K562 (cell line): ENCODE measurements at regions not wholly inside any gene's neighbourhood (a gene's known extent, or its start where the extent isn't known, plus 50 kb on each side); places are given as distances from the start of the nearest gene placed in this dataset.

Source experiments
- ARNT ChIP-seq, 2 experiments: fragments of 450-650 bp; IDR thresholded peaks; 2 replicates each; pipeline ENCODE4 v1.6.1; 2016; ENCODE audit warnings: mild to moderate bottlenecking in 1 of 2
- BACH1 ChIP-seq: fragments of 200-800 bp; sonication (Bioruptor generic); IDR thresholded peaks from 2 replicates; pipeline ENCODE4 v1.6.1; 2016; ENCODE audit warnings: missing genetic modification characterization, missing compliant biosample characterization
- CCAR2 ChIP-seq: fragments of 200-400 bp; formaldehyde crosslinking; IDR thresholded peaks from 2 replicates; pipeline ENCODE4 v1.6.1; 2017; ENCODE audit warnings: mild to moderate bottlenecking, low read depth, low read length
- EHMT2 ChIP-seq: fragments of 450-650 bp; IDR thresholded peaks from 2 replicates; pipeline ENCODE4 v1.6.1; 2018; ENCODE audit warnings: antibody characterized with exemption
- MAFF ChIP-seq: IDR thresholded peaks from 2 replicates; pipeline ENCODE4 v1.6.1; 2012; ENCODE audit warnings: low read length, improper control_type of control experiment
- MAFG ChIP-seq: fragments of 450-650 bp; conservative IDR thresholded peaks from 2 replicates; pipeline ENCODE4 v1.6.1; 2016; ENCODE audit warnings: missing genetic modification characterization, missing compliant biosample characterization
- NFE2 ChIP-seq: IDR thresholded peaks from 2 replicates; pipeline ENCODE4 v1.6.1; 2014; ENCODE audit warnings: antibody characterized with exemption, low read depth
- NUFIP1 ChIP-seq: fragments of 450-650 bp; IDR thresholded peaks from 2 replicates; pipeline ENCODE4 v1.6.1; 2018; ENCODE audit not compliant: partially characterized antibody
- USF2 ChIP-seq: sonication (generic); formaldehyde crosslinking; IDR thresholded peaks from 2 replicates; pipeline ENCODE4 v1.5.0; 2020; ENCODE audit warnings: missing genetic modification reagents
- XRCC3 ChIP-seq: fragments of 450-650 bp; IDR thresholded peaks from 2 replicates; pipeline ENCODE4 v1.6.1; 2017; ENCODE audit warnings: mild to moderate bottlenecking, moderate library complexity
- ZBTB1 ChIP-seq: sonication (generic); formaldehyde crosslinking; IDR thresholded peaks from 2 replicates; pipeline ENCODE4 v1.8.1; 2023; ENCODE audit warnings: missing genetic modification reagents, low read depth, mild to moderate bottlenecking, borderline replicate concordance
- ZNF263 ChIP-seq: sonication (generic); formaldehyde crosslinking; IDR thresholded peaks from 2 replicates; pipeline ENCODE4 v1.8.0; 2022; ENCODE audit warnings: mild to moderate bottlenecking, missing genetic modification reagents, borderline replicate concordance
- ZNF431 ChIP-seq: sonication (generic); formaldehyde crosslinking; IDR thresholded peaks from 2 replicates; pipeline ENCODE4 v1.8.0; 2022; ENCODE audit warnings: mild to moderate bottlenecking, missing genetic modification reagents
- ZNF592 ChIP-seq: fragments of 450-650 bp; IDR thresholded peaks from 2 replicates; pipeline ENCODE4 v1.6.1; 2017; ENCODE audit warnings: antibody characterized with exemption, mild to moderate bottlenecking
- ZNF766 ChIP-seq: fragments of 200-800 bp; sonication (Bioruptor generic); conservative IDR thresholded peaks from 2 replicates; pipeline ENCODE4 v1.6.1; 2016; ENCODE audit warnings: missing genetic modification characterization, missing compliant biosample characterization
- TF ChIP-seq, protein P1 (sequence below): sonication (generic); formaldehyde crosslinking; IDR thresholded peaks from 2 replicates; pipeline ENCODE4 v1.8.0; 2023; ENCODE audit warnings: mild to moderate bottlenecking, missing genetic modification reagents
- TF ChIP-seq, protein P2 (sequence below): fragments of 250-450 bp; sonication (Bioruptor Pico); IDR thresholded peaks from 2 replicates; pipeline ENCODE4 v1.8.0; 2021; ENCODE audit warnings: moderate library complexity, mild to moderate bottlenecking, inconsistent platforms
- TF ChIP-seq, protein P3 (sequence below): sonication (generic); formaldehyde crosslinking; IDR thresholded peaks from 2 replicates; pipeline ENCODE4 v1.8.1; 2023; ENCODE audit warnings: mild to moderate bottlenecking, missing genetic modification reagents

DNA sequence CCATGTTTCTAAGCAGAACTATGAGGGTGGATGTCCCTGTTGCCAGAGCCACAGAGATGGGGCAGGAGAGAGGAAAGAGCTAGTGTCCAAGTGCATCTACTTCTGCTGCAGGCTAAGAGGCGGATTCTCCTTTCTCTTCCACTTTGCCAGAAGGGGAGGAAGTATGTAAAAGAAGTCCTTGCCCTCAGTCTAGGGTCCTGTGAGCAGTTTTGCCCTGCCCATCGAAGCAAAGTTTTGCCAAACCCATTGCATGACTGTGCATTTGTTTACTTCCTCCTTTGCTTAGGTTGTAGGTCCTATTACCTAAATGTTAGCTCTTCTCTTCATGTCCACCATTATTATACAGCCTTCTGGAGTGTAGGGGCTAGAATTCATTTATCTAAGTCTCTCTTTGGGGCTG is 106.2 kb upstream of the ARMC2 start (continued):
- TF ChIP-seq, protein P1, sequence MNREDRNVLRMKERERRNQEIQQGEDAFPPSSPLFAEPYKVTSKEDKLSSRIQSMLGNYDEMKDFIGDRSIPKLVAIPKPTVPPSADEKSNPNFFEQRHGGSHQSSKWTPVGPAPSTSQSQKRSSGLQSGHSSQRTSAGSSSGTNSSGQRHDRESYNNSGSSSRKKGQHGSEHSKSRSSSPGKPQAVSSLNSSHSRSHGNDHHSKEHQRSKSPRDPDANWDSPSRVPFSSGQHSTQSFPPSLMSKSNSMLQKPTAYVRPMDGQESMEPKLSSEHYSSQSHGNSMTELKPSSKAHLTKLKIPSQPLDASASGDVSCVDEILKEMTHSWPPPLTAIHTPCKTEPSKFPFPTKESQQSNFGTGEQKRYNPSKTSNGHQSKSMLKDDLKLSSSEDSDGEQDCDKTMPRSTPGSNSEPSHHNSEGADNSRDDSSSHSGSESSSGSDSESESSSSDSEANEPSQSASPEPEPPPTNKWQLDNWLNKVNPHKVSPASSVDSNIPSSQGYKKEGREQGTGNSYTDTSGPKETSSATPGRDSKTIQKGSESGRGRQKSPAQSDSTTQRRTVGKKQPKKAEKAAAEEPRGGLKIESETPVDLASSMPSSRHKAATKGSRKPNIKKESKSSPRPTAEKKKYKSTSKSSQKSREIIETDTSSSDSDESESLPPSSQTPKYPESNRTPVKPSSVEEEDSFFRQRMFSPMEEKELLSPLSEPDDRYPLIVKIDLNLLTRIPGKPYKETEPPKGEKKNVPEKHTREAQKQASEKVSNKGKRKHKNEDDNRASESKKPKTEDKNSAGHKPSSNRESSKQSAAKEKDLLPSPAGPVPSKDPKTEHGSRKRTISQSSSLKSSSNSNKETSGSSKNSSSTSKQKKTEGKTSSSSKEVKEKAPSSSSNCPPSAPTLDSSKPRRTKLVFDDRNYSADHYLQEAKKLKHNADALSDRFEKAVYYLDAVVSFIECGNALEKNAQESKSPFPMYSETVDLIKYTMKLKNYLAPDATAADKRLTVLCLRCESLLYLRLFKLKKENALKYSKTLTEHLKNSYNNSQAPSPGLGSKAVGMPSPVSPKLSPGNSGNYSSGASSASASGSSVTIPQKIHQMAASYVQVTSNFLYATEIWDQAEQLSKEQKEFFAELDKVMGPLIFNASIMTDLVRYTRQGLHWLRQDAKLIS (CRISPR knock-in tag), result no peak
- TF ChIP-seq MAFF, result peak; percentile 76
- TF ChIP-seq NFE2, result peak; percentile 90
- peak; percentile 60; the same call in 1 of the 2 replicates for TF ChIP-seq ZNF592
- peak; percentile 88 for TF ChIP-seq MAFG (tag)
- TF ChIP-seq ZNF263, result no peak
- TF ChIP-seq, protein P2, sequence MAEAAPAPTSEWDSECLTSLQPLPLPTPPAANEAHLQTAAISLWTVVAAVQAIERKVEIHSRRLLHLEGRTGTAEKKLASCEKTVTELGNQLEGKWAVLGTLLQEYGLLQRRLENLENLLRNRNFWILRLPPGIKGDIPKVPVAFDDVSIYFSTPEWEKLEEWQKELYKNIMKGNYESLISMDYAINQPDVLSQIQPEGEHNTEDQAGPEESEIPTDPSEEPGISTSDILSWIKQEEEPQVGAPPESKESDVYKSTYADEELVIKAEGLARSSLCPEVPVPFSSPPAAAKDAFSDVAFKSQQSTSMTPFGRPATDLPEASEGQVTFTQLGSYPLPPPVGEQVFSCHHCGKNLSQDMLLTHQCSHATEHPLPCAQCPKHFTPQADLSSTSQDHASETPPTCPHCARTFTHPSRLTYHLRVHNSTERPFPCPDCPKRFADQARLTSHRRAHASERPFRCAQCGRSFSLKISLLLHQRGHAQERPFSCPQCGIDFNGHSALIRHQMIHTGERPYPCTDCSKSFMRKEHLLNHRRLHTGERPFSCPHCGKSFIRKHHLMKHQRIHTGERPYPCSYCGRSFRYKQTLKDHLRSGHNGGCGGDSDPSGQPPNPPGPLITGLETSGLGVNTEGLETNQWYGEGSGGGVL, result no peak
- TF ChIP-seq CCAR2, result no peak
- TF ChIP-seq, protein P3, sequence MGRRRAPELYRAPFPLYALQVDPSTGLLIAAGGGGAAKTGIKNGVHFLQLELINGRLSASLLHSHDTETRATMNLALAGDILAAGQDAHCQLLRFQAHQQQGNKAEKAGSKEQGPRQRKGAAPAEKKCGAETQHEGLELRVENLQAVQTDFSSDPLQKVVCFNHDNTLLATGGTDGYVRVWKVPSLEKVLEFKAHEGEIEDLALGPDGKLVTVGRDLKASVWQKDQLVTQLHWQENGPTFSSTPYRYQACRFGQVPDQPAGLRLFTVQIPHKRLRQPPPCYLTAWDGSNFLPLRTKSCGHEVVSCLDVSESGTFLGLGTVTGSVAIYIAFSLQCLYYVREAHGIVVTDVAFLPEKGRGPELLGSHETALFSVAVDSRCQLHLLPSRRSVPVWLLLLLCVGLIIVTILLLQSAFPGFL (CRISPR knock-in tag), result no peak
- no peak for TF ChIP-seq USF2
- no peak for TF ChIP-seq NUFIP1
- TF ChIP-seq ARNT (IDR thresholded peaks at IDR 0.05), result no peak
- no peak for TF ChIP-seq EHMT2
- no peak for TF ChIP-seq XRCC3
- no peak for TF ChIP-seq ZBTB1 (CRISPR knock-in tag)
- no peak for TF ChIP-seq ZNF431 (CRISPR knock-in tag)
- peak; percentile 65 for TF ChIP-seq ZNF766 (CRISPR knock-in tag)
- peak; percentile 70; the same call in 1 of the 2 replicates for TF ChIP-seq BACH1 (tag)
